ENCODE measurements at regions not wholly inside any gene's neighbourhood (a gene's known extent, or its start where the extent isn't known, plus 50 kb on each side); places are given as distances from the start of the nearest gene placed in this dataset.

DNA sequence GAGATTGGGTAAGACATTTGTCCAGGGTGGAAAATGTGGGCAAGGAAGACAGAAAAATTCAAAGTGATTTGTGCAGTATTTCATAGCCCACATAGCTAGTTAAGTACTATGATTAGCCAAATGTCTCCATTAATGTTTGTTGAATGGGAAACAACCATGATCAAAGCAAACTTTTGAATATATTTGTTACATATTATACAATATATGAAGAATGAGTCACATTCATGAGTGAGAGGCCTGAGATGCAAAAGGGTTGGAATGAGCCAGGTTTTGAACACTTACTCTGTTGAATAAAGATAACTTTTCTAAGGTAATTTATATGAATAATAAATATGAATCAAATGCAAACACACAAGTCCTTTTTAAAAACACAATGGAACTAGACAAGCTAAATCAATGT, 984.5 kb upstream of the CDH2 start:
- TF ChIP-seq, protein P1, sequence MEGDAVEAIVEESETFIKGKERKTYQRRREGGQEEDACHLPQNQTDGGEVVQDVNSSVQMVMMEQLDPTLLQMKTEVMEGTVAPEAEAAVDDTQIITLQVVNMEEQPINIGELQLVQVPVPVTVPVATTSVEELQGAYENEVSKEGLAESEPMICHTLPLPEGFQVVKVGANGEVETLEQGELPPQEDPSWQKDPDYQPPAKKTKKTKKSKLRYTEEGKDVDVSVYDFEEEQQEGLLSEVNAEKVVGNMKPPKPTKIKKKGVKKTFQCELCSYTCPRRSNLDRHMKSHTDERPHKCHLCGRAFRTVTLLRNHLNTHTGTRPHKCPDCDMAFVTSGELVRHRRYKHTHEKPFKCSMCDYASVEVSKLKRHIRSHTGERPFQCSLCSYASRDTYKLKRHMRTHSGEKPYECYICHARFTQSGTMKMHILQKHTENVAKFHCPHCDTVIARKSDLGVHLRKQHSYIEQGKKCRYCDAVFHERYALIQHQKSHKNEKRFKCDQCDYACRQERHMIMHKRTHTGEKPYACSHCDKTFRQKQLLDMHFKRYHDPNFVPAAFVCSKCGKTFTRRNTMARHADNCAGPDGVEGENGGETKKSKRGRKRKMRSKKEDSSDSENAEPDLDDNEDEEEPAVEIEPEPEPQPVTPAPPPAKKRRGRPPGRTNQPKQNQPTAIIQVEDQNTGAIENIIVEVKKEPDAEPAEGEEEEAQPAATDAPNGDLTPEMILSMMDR (conservative IDR thresholded peaks at IDR 0.05; ENCODE audit: low read length) = no peak
- TF ChIP-seq EZH2phosphoT487 (IDR thresholded peaks at IDR 0.05; ENCODE audit: borderline replicate concordance) = no peak
